ENCODE measurements at regions not wholly inside any gene's neighbourhood (a gene's known extent, or its start where the extent isn't known, plus 50 kb on each side); places are given as distances from the start of the nearest gene placed in this dataset.
"Not testable (repeated sequence)": the region's sequence is repeated elsewhere in the genome, so short reads cannot be mapped to it uniquely, and the experiment has no call there.

- DNase-seq = no peak
Measured at GRCh38 chr2:7655629-7656028, 738.4 kb downstream of the RNF144A start.

- not testable (repeated sequence) for DNase-seq
Measured at GRCh38 chr2:7657526-7657925, 740.3 kb downstream of the RNF144A start.

- no peak for DNase-seq
Measured at GRCh38 chr2:7658486-7658885, 741.3 kb downstream of the RNF144A start.

- DNase-seq = no peak
Measured at GRCh38 chr2:7660816-7661215, 743.6 kb downstream of the RNF144A start.

GRCh38 chr2:7661502-7661901 lies 744.3 kb downstream of the RNF144A start:
- no peak for DNase-seq

- DNase-seq = no peak
Measured at GRCh38 chr2:7665880-7666279, 748.7 kb downstream of the RNF144A start.

- no peak for DNase-seq
Measured at GRCh38 chr2:7666596-7667259, 749.5 kb downstream of the RNF144A start.

GRCh38 chr2:7667260-7667757 lies 750.1 kb downstream of the RNF144A start:
- DNase-seq = no peak

- peak; percentile 67 for DNase-seq
Measured at GRCh38 chr2:7670905-7671641, 753.9 kb downstream of the RNF144A start.

GRCh38 chr2:7672027-7672684 lies 754.9 kb downstream of the RNF144A start:
- peak; percentile 88 for DNase-seq

- DNase-seq = no peak
Measured at GRCh38 chr2:7672685-7673071, 755.5 kb downstream of the RNF144A start.

GRCh38 chr2:7673101-7673500 lies 755.9 kb downstream of the RNF144A start:
- DNase-seq = no peak

GRCh38 chr2:7673853-7674252 lies 756.6 kb downstream of the RNF144A start:
- DNase-seq = no peak

- DNase-seq = no peak
Measured at GRCh38 chr2:7674606-7675005, 757.4 kb downstream of the RNF144A start.

- no peak for DNase-seq
Measured at GRCh38 chr2:7676714-7677113, 759.5 kb downstream of the RNF144A start.

GRCh38 chr2:7681881-7682461 lies 764.8 kb downstream of the RNF144A start:
- DNase-seq = no peak

- DNase-seq = no peak
Measured at GRCh38 chr2:7683196-7683595, 766.0 kb downstream of the RNF144A start.

- DNase-seq = no peak
Measured at GRCh38 chr2:7683708-7684107, 766.5 kb downstream of the RNF144A start.

- no peak for DNase-seq
Measured at GRCh38 chr2:7685342-7686015, 768.3 kb downstream of the RNF144A start.

- no peak for DNase-seq
Measured at GRCh38 chr2:7686016-7686385, 768.8 kb downstream of the RNF144A start.

GRCh38 chr2:7691961-7692656 lies 774.9 kb downstream of the RNF144A start:
- DNase-seq = no peak

GRCh38 chr2:7692657-7693161 lies 775.5 kb downstream of the RNF144A start:
- no peak for DNase-seq
